ENCODE measurements at regions not wholly inside any gene's neighbourhood (a gene's known extent, or its start where the extent isn't known, plus 50 kb on each side); places are given as distances from the start of the nearest gene placed in this dataset.

DNA sequence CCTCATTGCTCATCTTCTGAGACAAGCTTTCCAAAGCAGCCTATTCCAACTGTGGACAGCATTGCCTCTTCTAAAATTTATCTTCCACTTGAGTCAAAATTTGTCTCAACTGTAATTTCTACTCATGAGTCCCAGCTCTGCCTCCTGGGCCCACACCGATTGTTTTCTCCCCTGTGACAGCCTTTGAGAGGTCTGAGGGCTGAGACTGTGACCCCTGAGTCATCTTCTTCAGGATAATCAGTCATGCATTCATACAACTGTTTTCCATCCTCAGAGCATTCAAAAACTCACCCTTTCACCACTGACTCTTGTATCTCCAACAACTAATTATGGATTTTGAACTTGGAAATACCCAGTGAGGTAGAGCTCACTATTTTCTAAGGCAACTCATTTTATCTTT, 228.1 kb downstream of the EDA2R start:
- TF ChIP-seq, protein P1, sequence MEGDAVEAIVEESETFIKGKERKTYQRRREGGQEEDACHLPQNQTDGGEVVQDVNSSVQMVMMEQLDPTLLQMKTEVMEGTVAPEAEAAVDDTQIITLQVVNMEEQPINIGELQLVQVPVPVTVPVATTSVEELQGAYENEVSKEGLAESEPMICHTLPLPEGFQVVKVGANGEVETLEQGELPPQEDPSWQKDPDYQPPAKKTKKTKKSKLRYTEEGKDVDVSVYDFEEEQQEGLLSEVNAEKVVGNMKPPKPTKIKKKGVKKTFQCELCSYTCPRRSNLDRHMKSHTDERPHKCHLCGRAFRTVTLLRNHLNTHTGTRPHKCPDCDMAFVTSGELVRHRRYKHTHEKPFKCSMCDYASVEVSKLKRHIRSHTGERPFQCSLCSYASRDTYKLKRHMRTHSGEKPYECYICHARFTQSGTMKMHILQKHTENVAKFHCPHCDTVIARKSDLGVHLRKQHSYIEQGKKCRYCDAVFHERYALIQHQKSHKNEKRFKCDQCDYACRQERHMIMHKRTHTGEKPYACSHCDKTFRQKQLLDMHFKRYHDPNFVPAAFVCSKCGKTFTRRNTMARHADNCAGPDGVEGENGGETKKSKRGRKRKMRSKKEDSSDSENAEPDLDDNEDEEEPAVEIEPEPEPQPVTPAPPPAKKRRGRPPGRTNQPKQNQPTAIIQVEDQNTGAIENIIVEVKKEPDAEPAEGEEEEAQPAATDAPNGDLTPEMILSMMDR (IDR thresholded peaks at IDR 0.05; ENCODE audit: poor library complexity, severe bottlenecking): no peak
- TF ChIP-seq EP300 (conservative IDR thresholded peaks at IDR 0.05; ENCODE audit: poor library complexity, severe bottlenecking) (no peak), SMC3 (conservative IDR thresholded peaks at IDR 0.05; ENCODE audit: poor library complexity) (no peak), EZH2 (IDR thresholded peaks at IDR 0.05; ENCODE audit: borderline replicate concordance, insufficient read depth, low read length, poor library complexity, severe bottlenecking) (no peak), POLR2AphosphoS5 (IDR thresholded peaks at IDR 0.05) (no peak), TAF1 (IDR thresholded peaks at IDR 0.05; ENCODE audit: low read depth) (no peak), RAD21 (conservative IDR thresholded peaks at IDR 0.05) (no peak), MXI1 (conservative IDR thresholded peaks at IDR 0.05; ENCODE audit: poor library complexity, severe bottlenecking) (no peak)
- TF ChIP-seq, protein P2, sequence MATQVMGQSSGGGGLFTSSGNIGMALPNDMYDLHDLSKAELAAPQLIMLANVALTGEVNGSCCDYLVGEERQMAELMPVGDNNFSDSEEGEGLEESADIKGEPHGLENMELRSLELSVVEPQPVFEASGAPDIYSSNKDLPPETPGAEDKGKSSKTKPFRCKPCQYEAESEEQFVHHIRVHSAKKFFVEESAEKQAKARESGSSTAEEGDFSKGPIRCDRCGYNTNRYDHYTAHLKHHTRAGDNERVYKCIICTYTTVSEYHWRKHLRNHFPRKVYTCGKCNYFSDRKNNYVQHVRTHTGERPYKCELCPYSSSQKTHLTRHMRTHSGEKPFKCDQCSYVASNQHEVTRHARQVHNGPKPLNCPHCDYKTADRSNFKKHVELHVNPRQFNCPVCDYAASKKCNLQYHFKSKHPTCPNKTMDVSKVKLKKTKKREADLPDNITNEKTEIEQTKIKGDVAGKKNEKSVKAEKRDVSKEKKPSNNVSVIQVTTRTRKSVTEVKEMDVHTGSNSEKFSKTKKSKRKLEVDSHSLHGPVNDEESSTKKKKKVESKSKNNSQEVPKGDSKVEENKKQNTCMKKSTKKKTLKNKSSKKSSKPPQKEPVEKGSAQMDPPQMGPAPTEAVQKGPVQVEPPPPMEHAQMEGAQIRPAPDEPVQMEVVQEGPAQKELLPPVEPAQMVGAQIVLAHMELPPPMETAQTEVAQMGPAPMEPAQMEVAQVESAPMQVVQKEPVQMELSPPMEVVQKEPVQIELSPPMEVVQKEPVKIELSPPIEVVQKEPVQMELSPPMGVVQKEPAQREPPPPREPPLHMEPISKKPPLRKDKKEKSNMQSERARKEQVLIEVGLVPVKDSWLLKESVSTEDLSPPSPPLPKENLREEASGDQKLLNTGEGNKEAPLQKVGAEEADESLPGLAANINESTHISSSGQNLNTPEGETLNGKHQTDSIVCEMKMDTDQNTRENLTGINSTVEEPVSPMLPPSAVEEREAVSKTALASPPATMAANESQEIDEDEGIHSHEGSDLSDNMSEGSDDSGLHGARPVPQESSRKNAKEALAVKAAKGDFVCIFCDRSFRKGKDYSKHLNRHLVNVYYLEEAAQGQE (IDR thresholded peaks at IDR 0.05; ENCODE audit: borderline replicate concordance): no peak

Measured in neural cell (in vitro differentiated cells).